Testis (tissue), 2 donors: ENCODE measurements at regions not wholly inside any gene's neighbourhood (a gene's known extent, or its start where the extent isn't known, plus 50 kb on each side); places are given as distances from the start of the nearest gene placed in this dataset.

Experiments used
- CTCF ChIP-seq, 3 experiments: fragments of 450-650 bp in 2 of 3; fragments of 200-600 bp in 1 of 3; sonication (generic) in 1 of 3; IDR thresholded peaks; one replicate each; pipeline ENCODE4 v1.5.1; 2016 to 2019; ENCODE audit warnings: antibody characterized with exemption in 3 of 3, mild to moderate bottlenecking in 2 of 3, moderate library complexity in 1 of 3
- POLR2A ChIP-seq: fragments of 450-650 bp; IDR thresholded peaks from one replicate; pipeline ENCODE4 v1.6.1; 2017; ENCODE audit warnings: antibody characterized with exemption, mild to moderate bottlenecking, moderate library complexity

- TF ChIP-seq CTCF (IDR thresholded peaks at IDR 0.05) (no peak), POLR2A (no peak)
Observed at GRCh38 chr5:42268630-42269029, 154.6 kb upstream of the GHR start.
